Activated naive CD4-positive, alpha-beta T cell treated with anti-CD3 and anti-CD28 coated beads, Interleukin-2, amount 10 ng/mL, durations not matched to agents 7 days and 5 days (primary cell): ENCODE measurements at regions not wholly inside any gene's neighbourhood (a gene's known extent, or its start where the extent isn't known, plus 50 kb on each side); places are given as distances from the start of the nearest gene placed in this dataset.
"Not testable (repeated sequence)": the region's sequence is repeated elsewhere in the genome, so short reads cannot be mapped to it uniquely, and the experiment has no call there.

Experiments used
- CTCF ChIA-PET: fragments of 350-600 bp; sonication (Branson Sonifier 250); formaldehyde crosslinking; loops from one replicate; lab custom pipeline; 2021; ENCODE audit warnings: antibody characterized with exemption; lab: Charles Lee
- DNase-seq: peaks from one replicate; pipeline ENCODE4 v3.0.0-alpha.2; 2020
- H3K27ac Mint-ChIP-seq: one replicate; pipeline ENCODE4 v1.8.0; 2021; ENCODE audit warnings: mild to moderate bottlenecking, moderate library complexity, mixed read lengths
- H3K27me3 Mint-ChIP-seq: one replicate; pipeline ENCODE4 v1.8.0; 2021; ENCODE audit warnings: mild to moderate bottlenecking, mixed read lengths
- H3K36me3 Mint-ChIP-seq: one replicate; pipeline ENCODE4 v1.8.0; 2021; ENCODE audit warnings: mixed read lengths
- H3K4me1 Mint-ChIP-seq: one replicate; pipeline ENCODE4 v1.8.0; 2021; ENCODE audit warnings: mixed read lengths
- H3K4me3 Mint-ChIP-seq: one replicate; pipeline ENCODE4 v1.8.0; 2021; ENCODE audit warnings: mild to moderate bottlenecking, moderate library complexity, mixed read lengths
- H3K9me3 Mint-ChIP-seq: one replicate; pipeline ENCODE4 v1.8.0; 2021; ENCODE audit warnings: mixed read lengths

DNA sequence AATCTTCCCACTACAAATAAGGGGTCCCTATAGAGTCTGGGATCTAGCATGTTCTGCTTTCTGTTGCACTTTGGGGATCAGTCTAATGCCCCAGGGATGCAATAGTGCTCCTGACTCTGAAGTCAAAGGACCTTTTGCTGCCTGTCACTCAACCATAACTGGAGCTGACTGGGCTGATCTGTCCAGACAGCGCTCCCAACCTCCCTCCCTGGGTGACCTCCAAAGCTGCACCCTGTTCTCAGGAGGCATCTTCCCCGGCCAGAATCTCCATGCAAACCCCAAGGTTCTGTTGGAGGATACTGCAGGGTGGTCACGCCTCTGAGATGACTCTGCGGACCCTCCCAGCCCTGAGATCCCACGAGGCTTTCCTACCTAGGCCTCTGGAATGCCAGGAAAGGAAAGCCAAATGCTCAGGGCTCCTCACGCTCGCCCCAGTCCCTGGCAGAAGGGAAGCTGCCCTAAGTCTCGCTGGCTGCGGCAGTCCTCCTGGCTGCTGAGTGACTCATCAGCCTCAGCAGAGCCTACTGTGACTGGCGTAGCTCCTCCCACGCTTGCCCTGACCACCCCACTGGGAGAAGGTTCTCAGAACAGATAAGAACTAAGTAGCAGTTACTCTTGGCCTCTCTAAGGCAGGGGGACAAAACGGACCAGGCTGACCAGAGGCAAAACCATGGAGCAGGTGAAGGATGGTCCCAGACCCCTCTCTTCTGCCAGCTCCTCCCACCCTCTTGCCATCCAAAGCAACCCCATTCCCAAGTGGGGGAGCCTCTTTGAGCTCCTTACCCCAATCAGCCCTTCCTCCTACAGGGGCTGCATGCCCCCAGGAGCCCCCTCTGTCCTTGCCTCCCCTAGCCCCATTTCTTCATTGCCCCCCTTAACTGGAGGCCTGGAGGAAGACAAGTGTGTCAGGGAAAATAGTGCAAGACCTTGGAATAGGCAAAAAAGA lies 124.1 kb upstream of the TNRC6C start:
- Mint-ChIP-seq H3K27ac (no peak overlapping the region), H3K4me3 (no peak overlapping the region), H3K4me1 (peaks cover 22% of the 10 kb centered on the region), H3K9me3 (peaks cover 10% of the 10 kb centered on the region), H3K36me3 (no peaks in the 10 kb centered on the region), H3K27me3 (peaks cover 53% of the 10 kb centered on the region)
- CTCF ChIA-PET: interaction anchor here (0.8 to 1.0 kb wide), 3 partner anchors 10 to 179 kb away, joined by 3 read pairs; no protein-coding TSS in a partner anchor
- DNase-seq: peak; percentile 60

DNA sequence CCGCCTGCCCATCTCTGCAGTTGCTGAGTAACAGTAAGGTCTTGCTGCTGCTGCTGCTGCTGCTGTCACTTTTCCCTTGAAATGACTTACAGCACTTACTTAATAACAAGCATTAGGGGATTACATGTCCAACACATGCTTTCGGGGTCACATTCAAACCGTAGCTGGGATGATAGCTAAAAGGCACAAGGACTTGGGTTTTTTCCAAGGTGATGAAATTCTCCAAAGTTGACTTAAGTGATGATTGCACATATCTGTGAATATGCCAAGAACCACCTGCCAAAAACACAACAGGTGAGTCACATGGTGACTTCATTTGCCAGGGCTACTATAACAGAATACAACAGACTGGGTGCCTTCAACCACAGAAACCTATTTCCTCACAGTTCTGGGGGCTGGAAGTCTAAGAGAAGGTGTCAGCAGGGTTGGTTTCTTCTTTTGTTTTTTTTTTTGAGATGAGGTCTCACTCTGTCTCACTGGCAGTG lies 121.9 kb upstream of the TNRC6C start:
- Mint-ChIP-seq H3K27me3 (peaks cover 57% of the 10 kb centered on the region), H3K27ac (peak overlapping the region; percentile 7), H3K4me1 (peaks cover 12% of the 10 kb centered on the region), H3K36me3 (no peaks in the 10 kb centered on the region), H3K9me3 (peaks cover 10% of the 10 kb centered on the region), H3K4me3 (no peak overlapping the region)
- CTCF ChIA-PET: no interaction called here
- DNase-seq: no peak

DNA sequence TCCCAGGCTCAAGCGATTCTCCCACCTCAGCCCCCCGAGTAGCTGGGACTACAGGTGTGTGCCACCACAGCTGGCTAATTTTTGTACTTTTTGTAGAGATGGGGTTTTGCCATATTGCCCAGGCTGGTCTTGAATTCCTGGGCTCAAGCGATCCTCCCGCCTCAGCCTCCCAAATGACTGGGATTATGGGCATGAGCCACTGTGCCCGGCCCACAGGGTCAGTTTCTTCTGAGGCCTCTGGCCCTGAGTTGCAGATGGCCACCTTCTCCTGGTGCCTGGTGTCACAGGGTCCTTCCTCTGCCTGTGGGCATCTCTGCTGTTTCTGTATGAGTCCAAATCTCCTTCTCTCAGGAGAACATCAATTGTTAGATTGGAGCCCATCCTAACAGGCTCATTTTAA lies 121.4 kb upstream of the TNRC6C start:
- Mint-ChIP-seq H3K4me1 (peaks cover 17% of the 10 kb centered on the region), H3K9me3 (peaks cover 10% of the 10 kb centered on the region), H3K27ac (peak overlapping the region; percentile 7), H3K27me3 (peaks cover 54% of the 10 kb centered on the region)
- DNase-seq, H3K4me3 Mint-ChIP-seq, H3K36me3 Mint-ChIP-seq, CTCF ChIA-PET: not testable (repeated sequence)

DNA sequence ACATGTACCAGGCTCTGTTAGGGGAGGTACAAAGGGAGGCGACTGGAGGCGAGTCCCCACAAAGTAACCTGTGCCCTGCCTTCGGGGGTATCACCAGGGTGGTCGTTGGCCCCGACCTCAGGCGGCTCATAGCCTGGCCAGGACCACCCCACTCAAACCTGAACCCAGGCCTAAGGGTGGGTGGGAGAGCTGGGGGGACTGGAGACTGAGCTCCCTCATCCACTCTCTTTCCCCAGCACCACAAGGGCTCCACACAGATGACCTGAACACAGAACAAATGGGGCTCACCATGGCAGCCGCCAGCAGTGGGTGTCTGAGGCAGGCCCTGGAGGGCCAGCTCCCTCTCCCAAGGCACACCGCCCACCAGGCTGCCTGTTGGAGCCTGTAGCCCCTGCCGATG lies 120.6 kb upstream of the TNRC6C start:
- H3K27ac Mint-ChIP-seq: no peak overlapping the region
- peaks cover 10% of the 10 kb centered on the region for H3K9me3 Mint-ChIP-seq
- CTCF ChIA-PET: no interaction called here
- H3K36me3 Mint-ChIP-seq: no peaks in the 10 kb centered on the region
- peaks cover 25% of the 10 kb centered on the region for H3K4me1 Mint-ChIP-seq
- H3K27me3 Mint-ChIP-seq: peaks cover 51% of the 10 kb centered on the region
- DNase-seq: no peak
- H3K4me3 Mint-ChIP-seq: no peak overlapping the region

DNA sequence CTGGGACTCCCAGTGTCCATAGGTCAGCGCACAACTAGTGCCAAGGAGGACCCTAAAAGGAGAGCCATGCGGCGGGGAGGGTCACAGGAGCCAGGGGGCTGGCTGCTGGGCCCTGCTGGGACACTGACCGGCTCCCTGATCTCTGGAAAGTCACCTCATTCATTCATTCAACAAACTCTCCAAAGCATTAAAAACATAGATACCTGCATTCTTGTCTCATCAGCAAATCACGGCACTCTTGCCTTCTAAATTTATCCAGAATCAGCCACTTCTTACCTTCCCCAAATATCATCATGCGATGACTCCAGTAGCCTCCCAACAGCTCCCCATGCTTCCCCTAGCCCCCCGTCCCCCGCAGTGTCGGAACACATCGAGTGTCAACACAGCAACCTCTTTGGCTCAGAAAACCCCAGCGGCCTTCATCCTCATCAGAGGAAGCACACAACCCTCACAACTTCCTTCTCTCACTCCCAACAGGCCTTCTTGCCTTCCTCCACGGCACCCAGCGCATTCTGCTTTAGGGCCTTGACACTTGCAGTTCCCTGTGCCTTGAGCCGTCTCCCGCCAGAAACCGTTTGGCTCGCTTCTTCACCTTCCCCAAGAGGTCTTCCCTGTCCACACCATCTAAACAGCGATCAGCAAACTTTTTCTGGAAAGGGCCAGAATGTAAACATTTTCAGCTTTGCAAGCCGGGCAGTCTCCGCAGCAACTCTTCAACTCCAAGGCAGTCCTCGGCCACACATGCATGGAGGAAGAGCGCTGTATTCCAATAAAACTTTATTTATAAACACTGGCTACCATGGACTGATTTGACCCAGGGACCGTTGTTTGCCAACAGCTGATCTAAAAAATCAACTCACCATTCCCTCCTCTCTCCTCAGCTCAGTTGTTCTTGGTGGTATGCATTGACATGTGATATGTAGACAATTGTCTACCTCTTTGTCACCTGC lies 119.5 kb upstream of the TNRC6C start:
- H3K36me3 Mint-ChIP-seq: no peaks in the 10 kb centered on the region
- peak; percentile 10 for DNase-seq
- peaks cover 36% of the 10 kb centered on the region for H3K4me1 Mint-ChIP-seq
- H3K27me3 Mint-ChIP-seq: peaks cover 45% of the 10 kb centered on the region
- no peak overlapping the region for H3K4me3 Mint-ChIP-seq
- H3K9me3 Mint-ChIP-seq: peaks cover 10% of the 10 kb centered on the region
- no peak overlapping the region for H3K27ac Mint-ChIP-seq
- CTCF ChIA-PET: no interaction called here

DNA sequence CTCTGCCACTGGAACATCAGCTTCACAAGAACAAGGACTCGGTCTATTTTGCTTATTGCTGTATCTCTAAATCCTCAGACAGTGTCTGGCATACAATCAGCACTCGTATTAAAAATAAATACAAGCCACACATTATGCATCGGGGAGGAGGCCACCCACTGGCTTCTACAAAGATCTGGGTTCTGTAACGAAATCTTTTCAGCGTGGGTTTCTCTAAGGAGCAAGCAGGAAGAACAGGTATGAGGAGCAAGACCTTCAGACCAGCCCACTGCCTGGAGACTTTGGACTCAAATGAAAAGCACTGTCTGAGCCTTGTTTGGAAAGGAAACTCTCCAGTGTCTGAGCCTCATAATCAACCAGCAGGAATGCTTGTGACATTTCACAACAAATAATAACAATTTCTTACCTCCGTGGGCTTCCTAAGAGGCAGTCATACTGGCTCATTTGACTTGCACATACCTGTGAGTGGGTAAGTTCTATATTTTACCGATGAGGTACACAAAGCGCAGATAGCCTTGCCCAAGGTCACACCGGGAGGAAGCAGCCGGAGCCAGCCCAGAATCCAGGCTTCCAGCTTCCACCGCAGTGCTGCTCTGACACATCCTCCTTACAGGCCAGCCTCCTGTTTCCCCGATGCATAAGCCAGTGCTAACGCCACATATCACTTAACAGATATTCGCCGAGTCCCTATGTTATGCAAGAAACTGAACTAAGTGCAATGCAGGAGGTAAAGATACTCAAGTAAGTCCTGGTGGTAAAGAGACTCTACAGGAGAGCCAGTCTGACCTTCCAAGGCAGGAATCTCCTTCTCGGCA lies 118.6 kb upstream of the TNRC6C start:
- H3K4me1 Mint-ChIP-seq: peaks cover 40% of the 10 kb centered on the region
- H3K27ac Mint-ChIP-seq: no peak overlapping the region
- peaks cover 10% of the 10 kb centered on the region for H3K9me3 Mint-ChIP-seq
- no peak overlapping the region for H3K4me3 Mint-ChIP-seq
- CTCF ChIA-PET: no interaction called here
- peaks cover 39% of the 10 kb centered on the region for H3K27me3 Mint-ChIP-seq
- DNase-seq: peak; percentile 8
- H3K36me3 Mint-ChIP-seq: no peaks in the 10 kb centered on the region

DNA sequence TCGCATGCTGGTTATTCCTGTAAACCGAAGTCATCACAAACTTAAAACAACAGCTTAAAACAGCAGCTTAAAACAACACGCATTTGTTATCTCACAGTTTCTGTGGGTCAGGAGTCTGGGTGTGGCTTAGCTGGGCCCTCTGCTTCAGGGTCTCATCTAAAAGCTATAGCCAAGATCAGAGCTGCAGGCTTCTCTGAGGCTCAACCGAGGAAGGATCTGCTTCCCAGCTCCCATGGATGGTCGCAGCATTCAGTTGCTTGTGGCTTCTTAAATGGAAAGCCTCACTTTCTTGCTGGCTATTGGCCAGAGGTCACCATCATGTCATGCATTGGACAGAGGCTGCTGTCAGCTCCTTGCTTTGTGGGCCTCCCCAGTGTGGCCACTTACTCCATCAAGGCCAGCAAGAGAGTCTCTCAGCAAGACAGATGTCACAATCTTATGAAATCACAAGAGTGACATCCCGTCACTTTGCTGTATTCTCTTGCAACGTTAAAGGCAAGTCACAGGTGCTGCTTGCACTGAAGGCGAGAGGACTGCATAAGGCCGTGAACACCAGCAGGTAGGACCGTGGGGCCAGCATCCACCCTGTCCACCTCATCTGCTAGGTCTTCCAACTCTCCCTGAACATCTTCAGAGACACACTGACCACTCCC lies 117.9 kb upstream of the TNRC6C start:
- CTCF ChIA-PET: no interaction called here
- H3K4me3 Mint-ChIP-seq: no peak overlapping the region
- H3K27me3 Mint-ChIP-seq: peaks cover 43% of the 10 kb centered on the region
- peaks cover 40% of the 10 kb centered on the region for H3K4me1 Mint-ChIP-seq
- peaks cover 10% of the 10 kb centered on the region for H3K9me3 Mint-ChIP-seq
- DNase-seq: peak; percentile 13
- H3K36me3 Mint-ChIP-seq: no peaks in the 10 kb centered on the region
- no peak overlapping the region for H3K27ac Mint-ChIP-seq

DNA sequence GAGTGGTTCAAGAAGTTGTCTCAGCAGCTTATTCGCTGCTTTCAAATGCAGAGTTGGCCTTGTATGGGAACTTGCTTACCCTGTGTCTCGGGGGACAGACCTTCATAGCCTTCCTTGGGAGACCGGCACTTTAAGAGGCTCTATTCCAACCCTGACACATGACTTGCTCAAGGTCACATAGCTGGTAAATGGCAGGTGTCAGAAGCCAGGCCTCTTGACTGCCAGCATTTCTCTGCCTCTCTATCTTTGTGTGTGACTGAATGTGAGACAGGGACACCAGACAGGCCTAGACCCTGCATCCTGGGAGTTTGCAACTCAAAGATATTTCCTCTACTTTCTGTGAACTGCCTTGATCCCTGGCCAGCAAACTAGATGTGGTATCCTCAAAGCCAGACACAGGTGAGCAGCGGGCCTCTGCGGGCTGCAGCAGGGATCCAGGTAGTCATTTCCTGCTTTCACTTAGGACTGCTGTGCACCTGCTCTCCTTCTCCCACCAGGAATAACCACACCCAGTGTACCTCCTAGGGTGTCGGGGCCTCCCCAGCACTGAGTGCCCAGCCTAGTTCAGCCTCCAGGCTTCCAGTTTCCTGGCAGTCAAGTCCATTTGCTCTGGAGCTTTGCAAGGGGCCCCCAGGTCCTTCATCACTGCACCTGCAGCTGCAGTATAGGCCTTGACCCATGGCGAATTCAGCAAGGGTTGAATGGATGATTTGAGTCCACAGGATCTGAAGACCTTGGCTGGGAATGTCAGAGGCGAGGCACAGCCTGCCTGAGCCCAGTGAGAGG lies 116.6 kb upstream of the TNRC6C start:
- H3K4me3 Mint-ChIP-seq: no peak overlapping the region
- peaks cover 53% of the 10 kb centered on the region for H3K27me3 Mint-ChIP-seq
- CTCF ChIA-PET: interaction anchor here (1.2 kb wide), 1 partner anchor 58 kb away, joined by 3 read pairs; no protein-coding TSS in a partner anchor
- no peaks in the 10 kb centered on the region for H3K36me3 Mint-ChIP-seq
- peaks cover 46% of the 10 kb centered on the region for H3K4me1 Mint-ChIP-seq
- peaks cover 4% of the 10 kb centered on the region for H3K9me3 Mint-ChIP-seq
- H3K27ac Mint-ChIP-seq: no peak overlapping the region
- peak; percentile 21 for DNase-seq

DNA sequence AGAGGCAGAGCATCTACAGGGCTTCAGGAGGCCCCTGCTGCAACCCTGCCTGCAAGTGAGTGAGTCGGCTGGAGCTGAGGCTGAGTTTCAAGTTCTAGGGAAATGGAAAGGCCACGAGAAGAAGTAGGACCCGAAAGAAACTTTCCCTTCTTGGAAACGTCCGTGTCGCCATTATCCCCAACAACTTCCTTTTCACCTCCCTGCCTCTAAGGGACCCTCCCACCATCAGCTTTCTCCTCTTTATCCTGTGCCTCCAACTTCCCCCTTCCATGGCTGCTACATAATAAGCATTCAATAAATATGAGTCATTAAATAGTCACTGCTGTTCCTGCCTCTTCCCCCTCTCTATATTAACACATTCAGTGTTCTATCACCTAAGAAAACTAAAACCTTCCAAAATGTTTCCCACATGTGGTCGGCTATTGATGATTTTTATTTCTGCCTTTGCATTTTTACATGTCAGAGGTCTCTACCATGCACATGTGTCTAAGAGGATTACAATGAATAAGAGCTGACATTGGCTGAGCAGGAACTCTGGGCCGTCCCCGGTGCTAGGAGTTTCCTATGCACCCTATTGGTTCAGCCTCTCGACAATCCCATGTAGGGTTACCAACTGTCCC lies 115.9 kb upstream of the TNRC6C start:
- H3K4me3 Mint-ChIP-seq: no peak overlapping the region
- H3K4me1 Mint-ChIP-seq: peaks cover 50% of the 10 kb centered on the region
- peaks cover 53% of the 10 kb centered on the region for H3K27me3 Mint-ChIP-seq
- H3K36me3 Mint-ChIP-seq: no peaks in the 10 kb centered on the region
- DNase-seq: no peak
- H3K27ac Mint-ChIP-seq: peak overlapping the region; percentile 1
- CTCF ChIA-PET: interaction anchor here (1.2 kb wide), 1 partner anchor 59 kb away, joined by 3 read pairs; no protein-coding TSS in a partner anchor
- H3K9me3 Mint-ChIP-seq: peaks cover 2% of the 10 kb centered on the region

DNA sequence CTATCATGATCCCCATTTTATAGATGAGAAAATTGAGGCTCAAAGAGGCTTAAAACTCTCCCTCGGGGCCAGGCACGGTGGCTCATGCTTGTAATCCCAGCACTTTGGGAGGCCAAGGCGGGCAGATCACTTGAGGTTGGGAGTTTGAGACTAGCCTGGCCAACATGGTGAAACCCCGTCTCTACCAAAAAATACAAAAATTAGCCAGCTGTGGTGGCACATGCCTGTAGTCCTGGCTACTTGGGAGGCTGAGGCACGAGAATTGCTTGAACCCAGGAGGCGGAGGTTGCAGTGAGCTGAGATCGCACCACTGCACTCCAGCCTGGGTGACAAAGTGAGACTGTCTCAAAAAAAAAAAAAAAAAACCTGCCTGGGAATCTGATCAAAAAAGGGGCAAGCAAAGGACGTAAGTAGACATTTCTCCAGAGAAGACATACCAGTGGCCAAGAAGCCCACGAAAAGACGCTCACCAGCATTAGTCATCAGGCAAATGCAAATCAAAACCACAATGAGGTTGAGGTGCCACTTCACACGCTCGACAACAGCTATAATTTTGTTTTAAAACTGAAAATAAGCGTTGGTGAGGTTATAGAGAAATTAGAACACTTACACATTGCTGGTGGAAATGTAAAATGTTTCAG lies 115.1 kb upstream of the TNRC6C start:
- not testable (repeated sequence) for H3K36me3 Mint-ChIP-seq
- peak; percentile 78 for DNase-seq

DNA sequence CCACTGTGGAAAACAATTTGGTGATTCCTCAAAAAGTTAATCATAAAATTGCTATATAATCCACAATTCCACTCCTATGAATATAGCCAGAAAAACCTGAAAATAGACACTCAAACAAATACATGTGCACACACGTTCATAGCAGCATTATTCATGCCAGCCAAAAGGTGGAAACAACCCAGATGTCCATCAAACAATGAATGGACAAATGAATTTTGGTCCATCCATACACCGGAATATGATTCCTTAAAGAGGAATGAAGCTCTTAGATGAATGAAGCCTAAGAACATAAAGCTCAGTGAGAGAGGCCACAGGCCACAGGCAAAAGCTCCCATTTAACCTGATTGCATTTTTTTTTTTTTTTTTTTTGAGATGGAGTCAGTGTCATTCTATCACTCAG lies 114.6 kb upstream of the TNRC6C start:
- Mint-ChIP-seq H3K4me1 (peaks cover 50% of the 10 kb centered on the region), H3K36me3 (no peaks in the 10 kb centered on the region), H3K27me3 (peaks cover 45% of the 10 kb centered on the region), H3K9me3 (no peaks in the 10 kb centered on the region), H3K4me3 (no peak overlapping the region), H3K27ac (peak overlapping the region; percentile 75)
- CTCF ChIA-PET: interaction anchor here (0.7 kb wide), 1 partner anchor 10 kb away, joined by 3 read pairs; no protein-coding TSS in a partner anchor
- no peak for DNase-seq

More for the DNA sequence above, 115.1 kb upstream of the TNRC6C start:
- H3K27me3 Mint-ChIP-seq: peaks cover 49% of the 10 kb centered on the region
- H3K27ac Mint-ChIP-seq: peak overlapping the region; percentile 75
- H3K4me3 Mint-ChIP-seq: peak overlapping the region; percentile 16
- H3K9me3 Mint-ChIP-seq, CTCF ChIA-PET: not testable (repeated sequence)
- peaks cover 50% of the 10 kb centered on the region for H3K4me1 Mint-ChIP-seq

DNA sequence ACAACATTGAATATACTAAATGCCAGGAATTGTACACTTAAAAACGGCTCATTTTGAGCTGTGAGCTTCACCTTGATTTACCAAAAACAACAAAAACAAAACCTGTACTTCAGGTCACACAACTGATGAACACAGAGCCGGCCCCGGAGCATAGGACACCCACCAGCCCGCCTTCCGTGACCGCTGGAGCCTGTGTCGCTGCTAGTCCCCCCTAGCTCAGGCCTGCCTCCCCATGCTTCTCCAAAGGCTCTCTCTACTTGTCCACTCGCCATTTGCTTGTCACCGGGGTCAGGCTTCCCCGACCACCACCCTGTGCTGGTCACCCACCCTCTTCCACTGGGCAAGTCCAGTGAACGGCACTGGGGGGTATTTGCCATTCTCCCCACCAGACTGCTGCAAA lies 113.8 kb upstream of the TNRC6C start:
- Mint-ChIP-seq H3K4me3 (no peak overlapping the region), H3K4me1 (peaks cover 50% of the 10 kb centered on the region), H3K36me3 (no peaks in the 10 kb centered on the region), H3K27me3 (peaks cover 40% of the 10 kb centered on the region), H3K9me3 (no peaks in the 10 kb centered on the region), H3K27ac (no peak overlapping the region)
- no peak for DNase-seq
- CTCF ChIA-PET: interaction anchor here (0.7 kb wide), 1 partner anchor 11 kb away, joined by 3 read pairs; no protein-coding TSS in a partner anchor
